ENCODE measurements at regions not wholly inside any gene's neighbourhood (a gene's known extent, or its start where the extent isn't known, plus 50 kb on each side); places are given as distances from the start of the nearest gene placed in this dataset.
"Not testable (repeated sequence)": the region's sequence is repeated elsewhere in the genome, so short reads cannot be mapped to it uniquely, and the experiment has no call there.

GRCh38 chr12:71299541-71300376 is 139.8 kb upstream of the LGR5 start:
- FAIRE-seq = no peak

- FAIRE-seq = no peak
These were observed 140.1 kb upstream of the TSPAN8 start for GRCh38 chr12:71297930-71298329.

GRCh38 chr12:71295953-71296352 is 138.2 kb upstream of the TSPAN8 start:
- no peak for FAIRE-seq

- FAIRE-seq = no peak
These were observed 133.9 kb upstream of the TSPAN8 start for GRCh38 chr12:71291746-71292145.

GRCh38 chr12:71283883-71284282 is 126.1 kb upstream of the TSPAN8 start:
- FAIRE-seq = no peak

GRCh38 chr12:71282925-71283324 is 125.1 kb upstream of the TSPAN8 start:
- FAIRE-seq = no peak

GRCh38 chr12:71282020-71282419 is 124.2 kb upstream of the TSPAN8 start:
- FAIRE-seq = no peak

- no peak for FAIRE-seq
These were observed 123.6 kb upstream of the TSPAN8 start for GRCh38 chr12:71281425-71281824.

GRCh38 chr12:71277866-71278265 is 120.1 kb upstream of the TSPAN8 start:
- no peak for FAIRE-seq

GRCh38 chr12:71276541-71276940 is 118.7 kb upstream of the TSPAN8 start:
- no peak for FAIRE-seq

- FAIRE-seq = not testable (repeated sequence)
These were observed 113.0 kb upstream of the TSPAN8 start for GRCh38 chr12:71270794-71271193.

GRCh38 chr12:71270057-71270456 is 112.3 kb upstream of the TSPAN8 start:
- FAIRE-seq = no peak

- FAIRE-seq = no peak
These were observed 111.4 kb upstream of the TSPAN8 start for GRCh38 chr12:71269281-71269598.

- no peak for FAIRE-seq
These were observed 110.9 kb upstream of the TSPAN8 start for GRCh38 chr12:71268598-71269280.

GRCh38 chr12:71266606-71267005 is 108.8 kb upstream of the TSPAN8 start:
- FAIRE-seq = no peak

GRCh38 chr12:71265731-71266130 is 107.9 kb upstream of the TSPAN8 start:
- not testable (repeated sequence) for FAIRE-seq

GRCh38 chr12:71262466-71262865 is 104.7 kb upstream of the TSPAN8 start:
- no peak for FAIRE-seq

GRCh38 chr12:71252473-71252872 is 94.7 kb upstream of the TSPAN8 start:
- no peak for FAIRE-seq

- FAIRE-seq = no peak
These were observed 92.4 kb upstream of the TSPAN8 start for GRCh38 chr12:71250166-71250565.

GRCh38 chr12:71243370-71243769 is 85.6 kb upstream of the TSPAN8 start:
- no peak for FAIRE-seq

GRCh38 chr12:71242511-71242910 is 84.7 kb upstream of the TSPAN8 start:
- no peak for FAIRE-seq

GRCh38 chr12:71240946-71241345 is 83.1 kb upstream of the TSPAN8 start:
- FAIRE-seq = no peak

GRCh38 chr12:71239731-71240130 is 81.9 kb upstream of the TSPAN8 start:
- no peak for FAIRE-seq

GRCh38 chr12:71237128-71237527 is 79.3 kb upstream of the TSPAN8 start:
- no peak for FAIRE-seq
